ENCODE measurements at regions not wholly inside any gene's neighbourhood (a gene's known extent, or its start where the extent isn't known, plus 50 kb on each side); places are given as distances from the start of the nearest gene placed in this dataset.

DNA sequence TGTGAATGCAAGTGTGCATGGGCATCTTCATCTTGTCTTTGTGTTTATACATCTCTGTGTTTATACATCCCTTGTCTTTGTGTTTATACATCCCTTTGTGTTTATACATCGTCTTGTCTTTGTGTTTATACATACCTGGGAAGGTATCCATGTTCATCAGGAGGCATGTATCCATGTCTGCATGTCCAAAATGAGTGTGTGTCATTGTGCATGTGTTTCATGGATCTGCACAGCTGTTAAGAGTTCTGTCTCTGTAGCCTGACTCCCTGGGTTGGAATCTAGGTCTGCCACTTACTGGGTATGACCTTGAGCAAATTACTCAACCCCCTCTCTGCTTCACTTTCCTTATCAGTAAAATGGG, 50.1 kb upstream of the SIRPA start:
- H3K27me3 ChIP-seq (ENCODE audit: low read length) = no peaks in the 10 kb centered on the region
- H3K79me2 ChIP-seq (ENCODE audit: insufficient read depth, low read length) = no peaks in the 10 kb centered on the region
- no peak overlapping the region for H3K4me3 ChIP-seq (ENCODE audit: insufficient read depth, low read length, poor library complexity, severe bottlenecking)
- H3K36me3 ChIP-seq (ENCODE audit: low read length) = no peaks in the 10 kb centered on the region
- no peaks in the 10 kb centered on the region for H3K9me3 ChIP-seq (ENCODE audit: insufficient read depth, low read length)
- H2AFZ ChIP-seq (ENCODE audit: low read depth, low read length, severe bottlenecking) = no peak overlapping the region
- H3K9ac ChIP-seq (ENCODE audit: low read length) = no peak overlapping the region
- no peaks in the 10 kb centered on the region for H3F3A ChIP-seq (ENCODE audit: insufficient read depth)
- H3K27ac ChIP-seq (ENCODE audit: low read depth, low read length) = no peak overlapping the region
- H3K9me2 ChIP-seq (replicated peaks; ENCODE audit: insufficient read depth, low read length) = no peaks in the 10 kb centered on the region
- TF ChIP-seq EZH2phosphoT487 (conservative IDR thresholded peaks at IDR 0.05; ENCODE audit: low read length) (no peak), CTCF (IDR thresholded peaks at IDR 0.05; ENCODE audit: insufficient read depth, low read length, poor library complexity, severe bottlenecking) (no peak)
- H4K20me1 ChIP-seq (ENCODE audit: low read depth, low read length) = no peaks in the 10 kb centered on the region
- no peak overlapping the region for H3K4me2 ChIP-seq (ENCODE audit: low read depth, low read length, poor library complexity, severe bottlenecking)

DNA sequence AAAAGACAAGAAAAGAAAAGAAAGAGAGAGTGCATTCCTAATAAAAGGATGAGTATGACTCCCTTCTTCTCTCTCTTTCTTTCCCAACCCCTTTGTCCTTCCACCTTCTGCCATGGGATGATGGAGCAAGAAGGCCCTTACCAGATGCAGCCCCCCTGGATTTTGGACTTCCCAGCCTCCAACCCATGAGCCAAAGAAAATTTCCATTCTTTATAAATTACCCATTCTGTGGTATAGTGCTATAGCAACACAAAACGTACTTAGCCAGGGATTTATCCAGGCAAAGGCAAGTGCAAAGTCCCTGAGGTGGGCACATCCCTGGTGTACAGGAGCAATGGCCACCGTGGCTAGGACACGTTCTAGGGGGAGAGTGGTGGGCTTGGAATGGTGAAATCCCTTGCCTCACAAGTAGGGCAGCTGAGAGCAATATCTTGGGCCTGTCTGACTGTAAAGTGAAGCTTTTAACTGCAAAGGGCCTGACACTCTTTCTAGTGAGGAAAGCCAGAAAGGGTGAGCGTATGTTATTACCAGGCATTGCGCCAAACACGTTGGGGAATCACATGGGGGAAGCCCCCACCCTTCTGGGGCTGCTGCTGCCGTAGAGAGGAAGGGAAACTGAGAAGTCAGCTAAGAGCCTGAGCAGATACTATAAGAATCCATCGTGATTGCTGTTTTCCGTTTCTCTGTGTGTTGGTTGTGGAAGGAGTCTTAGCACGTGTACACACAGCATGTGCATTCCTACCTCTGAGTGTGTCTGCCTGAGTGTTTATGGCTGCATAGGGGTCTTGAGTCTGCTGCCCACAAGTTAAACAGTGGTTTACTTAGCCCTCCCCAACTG, 50.7 kb upstream of the SIRPA start:
- no peaks in the 10 kb centered on the region for H3K9me2 ChIP-seq (replicated peaks; ENCODE audit: insufficient read depth, low read length)
- H3K36me3 ChIP-seq (ENCODE audit: low read length) = no peaks in the 10 kb centered on the region
- no peak overlapping the region for H3K4me2 ChIP-seq (ENCODE audit: low read depth, low read length, poor library complexity, severe bottlenecking)
- H3F3A ChIP-seq (ENCODE audit: insufficient read depth) = no peaks in the 10 kb centered on the region
- no peak overlapping the region for H3K9ac ChIP-seq (ENCODE audit: low read length)
- H2AFZ ChIP-seq (ENCODE audit: low read depth, low read length, severe bottlenecking) = no peak overlapping the region
- no peaks in the 10 kb centered on the region for H4K20me1 ChIP-seq (ENCODE audit: low read depth, low read length)
- no peaks in the 10 kb centered on the region for H3K9me3 ChIP-seq (ENCODE audit: insufficient read depth, low read length)
- H3K4me3 ChIP-seq (ENCODE audit: insufficient read depth, low read length, poor library complexity, severe bottlenecking) = no peak overlapping the region
- TF ChIP-seq CTCF (IDR thresholded peaks at IDR 0.05; ENCODE audit: insufficient read depth, low read length, poor library complexity, severe bottlenecking) (no peak), EZH2phosphoT487 (conservative IDR thresholded peaks at IDR 0.05; ENCODE audit: low read length) (no peak)
- no peak overlapping the region for H3K27ac ChIP-seq (ENCODE audit: low read depth, low read length)
- H3K79me2 ChIP-seq (ENCODE audit: insufficient read depth, low read length) = no peaks in the 10 kb centered on the region
- H3K27me3 ChIP-seq (ENCODE audit: low read length) = no peaks in the 10 kb centered on the region

DNA sequence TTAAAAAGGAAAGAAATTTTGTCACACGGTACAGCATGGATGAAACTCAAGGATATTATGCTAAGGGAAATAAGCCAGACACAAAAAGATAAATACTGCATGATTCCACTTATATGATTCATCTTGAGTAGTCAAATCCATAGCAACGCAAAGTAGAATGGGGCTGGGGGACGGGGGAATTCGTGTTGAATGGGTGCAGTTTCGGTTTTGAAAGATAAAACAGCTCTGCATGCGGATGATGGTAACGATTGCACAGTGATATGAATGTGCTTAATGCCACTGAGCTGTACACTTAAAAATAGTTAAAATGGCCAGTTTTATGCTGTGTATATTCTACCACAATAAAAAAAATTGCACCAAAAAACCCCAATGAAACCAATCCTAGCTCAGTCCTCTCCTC, 52.9 kb upstream of the SIRPA start:
- H3K4me3 ChIP-seq (ENCODE audit: insufficient read depth, low read length, poor library complexity, severe bottlenecking) = no peak overlapping the region
- no peak overlapping the region for H3K27ac ChIP-seq (ENCODE audit: low read depth, low read length)
- no peaks in the 10 kb centered on the region for H3K9me2 ChIP-seq (replicated peaks; ENCODE audit: insufficient read depth, low read length)

More for the DNA sequence above, 52.9 kb upstream of the SIRPA start:
- H3K9ac ChIP-seq (ENCODE audit: low read length) = no peak overlapping the region
- H3K27me3 ChIP-seq (ENCODE audit: low read length) = no peaks in the 10 kb centered on the region
- H3K79me2 ChIP-seq (ENCODE audit: insufficient read depth, low read length) = no peaks in the 10 kb centered on the region
- no peaks in the 10 kb centered on the region for H3F3A ChIP-seq (ENCODE audit: insufficient read depth)
- TF ChIP-seq CTCF (IDR thresholded peaks at IDR 0.05; ENCODE audit: insufficient read depth, low read length, poor library complexity, severe bottlenecking) (no peak), EZH2phosphoT487 (conservative IDR thresholded peaks at IDR 0.05; ENCODE audit: low read length) (no peak)
- H3K4me2 ChIP-seq (ENCODE audit: low read depth, low read length, poor library complexity, severe bottlenecking) = no peak overlapping the region
- H4K20me1 ChIP-seq (ENCODE audit: low read depth, low read length) = no peaks in the 10 kb centered on the region
- H3K36me3 ChIP-seq (ENCODE audit: low read length) = no peaks in the 10 kb centered on the region
- no peaks in the 10 kb centered on the region for H3K9me3 ChIP-seq (ENCODE audit: insufficient read depth, low read length)
- H2AFZ ChIP-seq (ENCODE audit: low read depth, low read length, severe bottlenecking) = no peak overlapping the region
